Stomach (tissue), 8 donors: ENCODE measurements at regions not wholly inside any gene's neighbourhood (a gene's known extent, or its start where the extent isn't known, plus 50 kb on each side); places are given as distances from the start of the nearest gene placed in this dataset.

Experiments used
- DNase-seq, 2 donors: peaks; one replicate each; pipeline versions ENCODE4 v3.0.0 to v3.0.0-alpha.2; 2013 to 2019
- H3K27ac ChIP-seq, 5 donors: fragments of 200-600 bp in 4 of 5; sonication (generic) in 4 of 5; one replicate each; pipeline ENCODE4 v1.5.1; 2013 to 2019; ENCODE audit warnings: mild to moderate bottlenecking in 1 of 5, moderate library complexity in 1 of 5
- H3K27me3 ChIP-seq, 3 donors: fragments of 200-600 bp; sonication (generic); one replicate each; pipeline ENCODE4 v1.5.1; 2017 to 2019; ENCODE audit warnings: mixed run types in 1 of 3
- H3K36me3 ChIP-seq, 4 donors: fragments of 200-600 bp; sonication (generic); 1 replicate in 3 of 4; 2 replicates in 1 of 4; pipeline ENCODE4 v1.5.1; 2016 to 2019
- H3K4me1 ChIP-seq, 4 donors: fragments of 200-600 bp; sonication (generic); one replicate each; pipeline ENCODE4 v1.5.1; 2016 to 2019
- H3K4me3 ChIP-seq, 4 donors: fragments of 200-600 bp; sonication (generic) in 3 of 4; one replicate each; pipeline ENCODE4 v1.5.1; 2016 to 2019; ENCODE audit warnings: mild to moderate bottlenecking in 1 of 4
- H3K9me3 ChIP-seq, 4 donors: fragments of 200-600 bp; sonication (generic); one replicate each; pipeline ENCODE4 v1.5.1; 2016 to 2019
- CTCF ChIP-seq, 7 experiments: fragments of 450-650 bp in 4 of 7; fragments of 200-600 bp in 3 of 7; sonication (generic) in 3 of 7; IDR thresholded peaks; one replicate each; pipeline ENCODE4 v1.5.1; 2016 to 2019; ENCODE audit warnings: antibody characterized with exemption in 7 of 7, control low read depth in 2 of 7, mild to moderate bottlenecking in 1 of 7
- EP300 ChIP-seq: sonication (generic); formaldehyde crosslinking; IDR thresholded peaks from one replicate; pipeline ENCODE4 v1.6.1; 2017; ENCODE audit warnings: antibody characterized with exemption
- POLR2A ChIP-seq, 4 donors: fragments of 450-650 bp; IDR thresholded peaks; one replicate each; pipeline ENCODE4 v1.6.1; 2016; ENCODE audit warnings: antibody characterized with exemption in 4 of 4, control low read depth in 2 of 4, mild to moderate bottlenecking in 1 of 4, moderate library complexity in 1 of 4
- POLR2AphosphoS5 ChIP-seq, 3 donors: sonication (generic); formaldehyde crosslinking; IDR thresholded peaks; one replicate each; pipeline ENCODE4 v1.6.1; 2016; ENCODE audit warnings: antibody characterized with exemption in 3 of 3
- WGBS, 5 donors: extraction: QIAGEN DNeasy Blood & Tissue Kit in 3 of 5; methylation state at CpG; one replicate each; pipeline versions ENCODE4 v1.1.5 to v1.1.7; 2013 to 2018; 5-methylcytosine and 5-hydroxymethylcytosine counted together
- intact Hi-C: fragments of 100-400 bp; cut with DNase I; formaldehyde crosslinking; loops from one replicate; pipeline ENCODE4 v1.15.1; 2023; ENCODE audit warnings: low total_unique reads
- donor health status: healthy with polysubstance abuse.
- donor health status: Bipolar disorder and iron deficiency.
- donor health status: healthy.

DNA sequence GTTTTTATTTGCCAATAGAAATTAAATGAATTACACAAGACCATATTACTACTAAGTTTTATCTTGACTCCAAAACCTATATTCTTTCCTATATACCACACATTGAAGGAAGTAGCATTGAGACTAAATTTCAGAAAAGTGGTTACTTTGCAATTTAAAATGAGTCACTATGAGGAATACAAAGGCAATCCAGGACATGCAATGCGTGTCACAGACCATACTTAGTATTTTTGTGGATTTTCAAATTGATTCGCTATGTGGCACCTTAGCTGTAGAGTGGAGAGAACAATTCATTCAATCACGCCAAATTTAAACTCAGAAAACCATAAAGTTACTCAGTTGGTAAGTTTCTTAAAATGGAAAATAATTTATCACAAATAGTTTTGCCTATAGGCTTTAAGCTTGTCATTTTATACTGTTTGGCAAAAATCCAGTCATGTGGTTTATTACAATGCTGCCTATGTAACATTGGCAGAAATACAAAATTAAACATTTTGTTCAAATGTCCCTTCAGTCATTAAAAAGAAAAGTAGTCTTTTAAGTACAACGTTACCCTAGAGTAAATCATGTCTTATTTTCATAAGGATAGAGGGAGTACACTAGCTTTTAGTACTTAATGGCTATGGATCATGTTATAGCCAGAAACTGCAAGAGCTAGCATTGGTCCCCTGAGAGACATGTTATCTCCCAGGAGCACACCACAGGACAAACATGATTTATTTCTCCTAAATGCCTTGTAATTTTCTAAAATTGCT is 222.8 kb upstream of the CDH7 start:
- WGBS, 5 donors, result 60 to 73% (median 64%) methylated on average over 4 of the region's 4 CpGs
- no peak overlapping the region for H3K27ac ChIP-seq
- intact Hi-C loops, result no loop called here
- peaks cover 0 to 19% (median 4%) of the 10 kb centered on the region in 4 donors for H3K9me3 ChIP-seq
- no peaks in the 10 kb centered on the region for H3K36me3 ChIP-seq
- no peaks in the 10 kb centered on the region for H3K4me1 ChIP-seq
- H3K4me3 ChIP-seq, result no peak overlapping the region
- H3K27me3 ChIP-seq, result no peaks in the 10 kb centered on the region
- TF ChIP-seq POLR2A (IDR thresholded peaks at IDR 0.05) (no peak), CTCF (IDR thresholded peaks at IDR 0.05) (no peak), EP300 (no peak), POLR2AphosphoS5 (IDR thresholded peaks at IDR 0.05) (no peak)
- DNase-seq, result no peak

DNA sequence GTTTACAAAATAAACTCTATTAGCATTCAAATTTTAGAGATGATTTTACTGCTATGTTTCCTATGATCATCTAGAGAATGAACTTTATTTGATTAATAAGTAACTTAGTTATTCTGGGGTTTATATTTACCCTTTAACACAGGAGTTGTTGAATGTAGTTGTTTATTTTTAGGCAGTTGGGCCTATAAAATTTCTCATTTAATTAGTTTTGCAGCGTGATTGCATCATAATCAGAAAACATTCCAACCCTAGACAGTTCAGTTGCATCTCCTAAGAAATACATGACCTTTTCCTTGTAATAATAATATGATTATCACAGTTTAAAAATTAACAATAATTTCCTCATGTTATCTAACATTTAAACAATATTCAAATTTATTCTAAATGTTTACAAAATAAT is 224.7 kb upstream of the CDH7 start:
- intact Hi-C loops, result no loop called here
- WGBS, 5 donors, result 44 to 76% (median 60%) methylated on average over 1 of the region's 1 CpG
- Histone ChIP-seq H3K4me1 (no peaks in the 10 kb centered on the region), H3K4me3 (no peak overlapping the region), H3K27me3 (no peaks in the 10 kb centered on the region), H3K27ac (no peak overlapping the region), H3K9me3 (peaks cover 0 to 30% (median 4%) of the 10 kb centered on the region in 4 donors), H3K36me3 (no peaks in the 10 kb centered on the region)
- DNase-seq, result no peak
- TF ChIP-seq POLR2AphosphoS5 (IDR thresholded peaks at IDR 0.05), result no peak
- TF ChIP-seq EP300, result no peak
- no peak for TF ChIP-seq CTCF (IDR thresholded peaks at IDR 0.05)
- TF ChIP-seq POLR2A (IDR thresholded peaks at IDR 0.05), result no peak

DNA sequence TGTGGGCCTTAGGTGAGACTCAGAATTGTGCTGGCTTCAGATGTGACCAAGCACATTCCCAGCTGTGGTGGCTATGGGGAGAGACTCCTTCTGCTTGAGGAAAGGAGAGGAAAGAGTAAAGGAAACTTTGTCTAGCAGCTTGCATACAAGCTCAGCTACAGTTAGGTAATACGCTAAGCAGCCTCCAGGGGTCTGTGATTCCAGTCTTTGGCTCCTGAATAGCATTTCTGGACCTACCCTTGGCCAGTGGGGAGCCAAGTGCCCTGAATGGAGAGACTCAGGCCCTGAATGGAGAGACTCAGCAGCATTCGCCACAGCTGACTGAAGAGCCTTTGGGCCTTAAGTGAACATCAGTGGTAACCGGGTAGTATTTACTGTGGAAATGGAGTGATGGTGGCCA is 227.4 kb upstream of the CDH7 start:
- DNase-seq, result no peak
- H3K4me3 ChIP-seq, result no peak overlapping the region
- no peaks in the 10 kb centered on the region for H3K36me3 ChIP-seq
- no peak for TF ChIP-seq POLR2A (IDR thresholded peaks at IDR 0.05)
- H3K27ac ChIP-seq, result no peak overlapping the region
- no peaks in the 10 kb centered on the region for H3K4me1 ChIP-seq
- no peaks in the 10 kb centered on the region for H3K27me3 ChIP-seq
- intact Hi-C loops, result no loop called here
- WGBS, 5 donors, result 88 to 97% (median 94%) methylated on average over 3 of the region's 3 CpGs
- H3K9me3 ChIP-seq, result peaks cover 0 to 30% (median 4%) of the 10 kb centered on the region in 4 donors

DNA sequence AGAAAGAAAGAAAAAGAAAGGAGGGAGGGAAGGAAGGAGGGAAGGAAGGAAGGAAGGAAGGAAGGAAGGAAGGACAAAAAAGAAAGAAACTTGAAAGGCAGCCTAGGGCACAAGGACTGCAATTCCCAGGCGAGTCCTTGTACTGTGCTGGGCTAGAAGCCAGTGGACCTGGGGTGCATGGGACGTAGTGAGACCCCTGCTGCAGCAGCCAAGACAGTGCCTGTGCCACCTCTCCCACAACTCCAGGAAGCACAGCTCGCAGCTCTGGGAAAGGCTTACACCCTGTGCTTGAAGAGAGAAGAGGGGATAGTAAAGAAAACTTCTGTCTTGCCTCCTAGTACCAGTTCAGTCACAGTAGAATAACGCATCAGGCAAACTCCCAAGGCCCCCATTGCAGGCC is 227.9 kb upstream of the CDH7 start:
- peaks cover 0 to 30% (median 4%) of the 10 kb centered on the region in 4 donors for H3K9me3 ChIP-seq
- TF ChIP-seq CTCF (IDR thresholded peaks at IDR 0.05) (no peak), POLR2A (IDR thresholded peaks at IDR 0.05) (no peak), EP300 (no peak), POLR2AphosphoS5 (IDR thresholded peaks at IDR 0.05) (no peak)
- H3K36me3 ChIP-seq, result no peaks in the 10 kb centered on the region
- intact Hi-C loops, result no loop called here
- no peaks in the 10 kb centered on the region for H3K4me1 ChIP-seq
- no peaks in the 10 kb centered on the region for H3K27me3 ChIP-seq
- WGBS, 5 donors, result 77 to 92% (median 83%) methylated on average over 4 of the region's 4 CpGs
- no peak overlapping the region for H3K4me3 ChIP-seq
- no peak for DNase-seq
- no peak overlapping the region for H3K27ac ChIP-seq

DNA sequence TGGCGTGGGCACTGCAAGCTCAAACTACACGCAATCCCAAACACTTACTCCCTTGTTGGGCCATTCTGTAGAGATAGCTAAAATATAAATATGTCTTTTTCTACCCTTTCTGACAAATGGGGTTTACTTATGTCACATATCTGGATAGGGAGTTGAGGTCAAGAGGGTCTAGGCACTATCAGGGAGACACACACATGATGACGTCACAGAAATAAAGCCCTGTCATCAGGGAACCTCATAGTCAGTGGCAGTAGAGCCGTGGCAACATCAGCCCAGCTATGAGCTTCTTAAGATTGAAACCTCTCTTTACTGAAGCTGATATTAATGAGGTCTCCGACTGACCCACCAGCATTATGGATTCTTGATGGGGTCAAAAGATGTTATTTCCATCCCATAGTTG is 234.6 kb upstream of the CDH7 start:
- H3K27ac ChIP-seq, result no peak overlapping the region

More for the DNA sequence above, 234.6 kb upstream of the CDH7 start:
- Histone ChIP-seq H3K36me3 (no peaks in the 10 kb centered on the region), H3K4me1 (no peaks in the 10 kb centered on the region), H3K27me3 (no peaks in the 10 kb centered on the region), H3K9me3 (no peaks in the 10 kb centered on the region), H3K4me3 (no peak overlapping the region)
- TF ChIP-seq POLR2A (IDR thresholded peaks at IDR 0.05) (no peak), POLR2AphosphoS5 (IDR thresholded peaks at IDR 0.05) (no peak), EP300 (no peak), CTCF (IDR thresholded peaks at IDR 0.05) (no peak)
- DNase-seq, result no peak
- intact Hi-C loops, result no loop called here
- WGBS, 5 donors, result 78 to 84% (median 80%) methylated on average over 5 of the region's 5 CpGs
